ENCODE measurements at regions not wholly inside any gene's neighbourhood (a gene's known extent, or its start where the extent isn't known, plus 50 kb on each side); places are given as distances from the start of the nearest gene placed in this dataset.
"Not testable (repeated sequence)": the region's sequence is repeated elsewhere in the genome, so short reads cannot be mapped to it uniquely, and the experiment has no call there.

DNA sequence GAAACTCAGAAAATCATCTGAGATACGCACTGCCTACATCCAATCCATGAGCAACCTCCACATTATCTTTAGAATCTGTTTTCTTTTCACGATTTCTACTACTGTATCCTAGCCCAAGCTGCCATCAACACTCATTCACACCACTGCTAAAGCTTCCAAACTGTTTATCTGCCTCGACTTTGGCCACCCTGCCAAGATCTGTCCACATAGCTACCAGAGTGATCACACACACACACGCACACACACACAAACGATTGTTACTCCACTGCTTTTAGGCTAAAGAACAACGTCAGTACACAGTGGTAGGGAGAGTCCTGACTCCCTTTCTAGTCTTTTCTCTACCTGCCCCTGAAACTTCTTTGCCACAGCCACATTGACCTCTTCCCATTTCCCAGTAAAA, 142.0 kb downstream of the CCDC71L start:
- DNase-seq: no peak

DNA sequence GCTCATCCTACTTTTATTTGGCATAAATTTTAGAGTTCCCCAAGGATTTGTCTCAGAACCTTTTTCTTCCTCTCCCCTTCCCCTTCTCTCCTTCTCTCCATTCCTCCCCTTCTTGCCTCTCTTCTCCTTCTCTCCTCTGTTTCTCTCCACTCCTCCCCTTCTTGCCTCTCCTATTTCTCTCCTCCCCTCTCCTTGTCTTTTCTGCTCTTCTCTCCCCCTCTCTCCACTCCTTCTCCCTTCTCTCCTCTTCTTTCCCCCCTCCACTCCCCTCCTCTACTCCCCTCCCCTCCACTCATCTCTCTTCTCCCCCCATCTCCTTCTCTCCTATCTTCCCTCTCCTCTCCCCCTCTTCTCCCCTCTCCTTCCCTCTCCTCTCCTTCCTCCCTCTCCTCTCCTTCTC, 142.7 kb downstream of the CCDC71L start:
- no peak for DNase-seq

DNA sequence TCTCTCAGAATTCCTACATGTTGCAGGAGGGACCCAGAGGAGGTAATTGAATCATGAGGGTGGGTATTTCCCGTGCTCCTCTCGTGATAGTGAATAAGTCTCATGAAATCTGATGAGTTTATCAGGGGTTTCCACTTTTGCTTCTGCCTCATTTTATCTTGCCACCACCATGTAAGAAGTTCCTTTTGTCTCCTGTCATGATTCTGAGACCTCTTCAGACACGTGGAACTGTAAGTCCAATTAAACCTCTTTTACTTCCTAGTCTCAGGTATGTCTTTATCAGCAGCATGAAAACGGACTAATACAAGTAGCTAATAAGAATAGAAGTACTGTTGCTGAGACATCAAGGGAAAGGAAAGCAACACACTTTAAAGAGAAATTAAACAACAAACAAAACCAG, 143.4 kb downstream of the CCDC71L start:
- no peak for DNase-seq

DNA sequence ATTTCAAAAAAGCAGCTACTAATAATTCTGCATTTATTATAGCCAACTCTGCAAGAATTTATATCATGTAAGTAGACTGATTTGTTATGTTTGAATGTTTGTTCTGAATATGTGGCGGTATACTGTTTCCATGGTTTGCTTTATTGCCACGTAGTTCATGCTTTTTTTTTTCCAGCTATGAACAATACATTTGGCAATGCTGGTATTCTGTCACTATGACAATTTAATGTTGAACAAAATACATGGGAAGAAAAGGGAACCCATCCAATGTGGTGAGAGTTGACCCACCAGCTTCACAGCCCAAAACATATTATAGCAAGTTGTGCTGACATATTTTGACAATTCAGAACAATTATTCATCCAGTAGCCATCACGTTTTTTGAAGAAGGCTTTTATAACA, 145.6 kb downstream of the CCDC71L start:
- no peak for DNase-seq

DNA sequence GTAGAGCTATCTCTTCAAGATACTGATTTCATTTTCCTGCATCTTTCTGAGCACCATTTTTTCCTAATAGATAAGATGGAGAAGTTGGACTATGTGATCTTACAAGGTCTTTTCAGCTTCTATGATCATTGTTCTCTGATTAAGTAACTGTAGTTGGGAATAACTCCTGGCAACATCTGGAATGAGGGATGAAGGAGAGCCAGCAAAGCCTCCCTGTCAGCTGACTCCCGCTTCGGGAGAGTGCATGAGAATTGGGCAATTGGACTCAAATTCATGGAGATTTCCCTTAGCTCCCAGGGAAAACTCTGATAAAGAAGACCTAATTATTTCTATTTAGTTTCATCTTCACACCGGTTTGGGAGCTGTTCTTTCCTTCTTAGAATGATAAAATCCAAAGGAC, 146.1 kb downstream of the CCDC71L start:
- no peak for DNase-seq

DNA sequence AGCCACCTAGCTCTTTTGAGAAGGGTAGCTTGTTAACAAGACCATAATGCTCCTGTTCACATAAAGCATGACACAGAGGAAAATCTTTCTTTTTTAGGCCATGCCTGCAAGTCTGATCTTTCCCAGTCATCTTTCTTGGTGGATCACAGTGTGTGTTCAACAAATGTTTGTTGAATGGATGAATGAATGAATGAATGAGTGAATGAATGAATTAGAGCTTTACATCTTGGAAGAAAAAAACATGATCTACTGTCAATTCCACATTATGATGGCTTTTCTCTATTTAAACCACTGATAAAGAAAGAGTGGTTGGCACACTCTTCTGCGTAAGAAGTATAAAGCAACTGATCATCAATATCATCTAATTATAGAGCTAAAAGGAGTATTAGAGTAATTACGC, 148.7 kb downstream of the CCDC71L start:
- no peak for DNase-seq

DNA sequence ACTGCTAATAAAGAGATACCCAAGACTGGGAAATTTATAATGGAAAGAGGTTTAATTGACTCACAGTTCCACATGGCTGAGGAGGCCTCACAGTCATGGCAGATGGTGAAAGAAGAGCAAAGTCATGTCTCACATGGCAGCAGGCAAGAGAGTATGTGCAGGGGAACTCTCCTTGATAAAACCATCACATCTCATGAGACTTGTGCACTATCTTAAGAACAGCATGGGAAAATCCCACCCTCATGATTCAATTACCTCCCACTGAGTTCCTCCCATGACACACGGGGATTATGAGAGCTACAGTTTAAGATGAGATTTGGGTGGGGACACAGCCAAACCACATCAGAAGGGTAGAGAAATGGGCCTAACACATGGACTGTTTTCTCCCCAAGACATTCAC, 156.3 kb downstream of the CCDC71L start:
- peak; percentile 56 for DNase-seq

DNA sequence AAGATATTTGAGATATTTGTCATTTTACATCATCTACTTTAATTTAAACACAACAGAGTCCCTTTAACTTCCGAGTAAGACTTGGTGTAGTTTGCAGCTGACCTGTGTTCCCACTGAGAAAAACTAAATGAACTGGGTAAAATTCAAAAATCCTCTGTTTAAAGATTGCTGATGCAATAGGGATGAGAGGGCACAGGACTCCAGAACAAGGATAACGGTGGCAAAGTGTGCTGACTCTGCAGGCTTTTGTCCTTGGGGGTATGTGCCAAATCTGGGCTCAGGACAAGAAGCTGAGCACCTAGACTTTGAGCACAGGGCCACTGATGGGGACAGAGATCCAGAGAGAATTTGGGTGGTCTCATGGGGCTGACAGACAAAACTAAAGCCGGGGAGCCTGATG, 156.8 kb downstream of the CCDC71L start:
- no peak for DNase-seq

DNA sequence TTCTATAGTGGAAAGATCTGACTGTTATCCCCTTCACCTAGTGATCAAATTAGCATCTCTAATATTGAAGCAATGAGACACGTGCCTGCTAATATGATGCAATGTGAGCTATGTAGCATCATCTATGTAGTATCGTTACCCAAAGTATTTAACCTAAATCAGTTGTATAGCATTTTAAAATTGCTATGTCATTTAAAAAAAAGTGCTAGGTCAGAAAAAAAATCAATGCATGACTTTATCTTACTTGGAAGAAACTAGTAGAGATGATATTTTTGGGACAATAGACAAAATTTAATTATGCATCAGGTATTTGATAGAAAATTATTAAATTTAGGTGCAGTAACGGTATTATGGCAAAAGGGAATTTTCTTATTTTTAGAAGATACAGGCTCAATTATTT, 157.3 kb downstream of the CCDC71L start:
- DNase-seq: no peak

DNA sequence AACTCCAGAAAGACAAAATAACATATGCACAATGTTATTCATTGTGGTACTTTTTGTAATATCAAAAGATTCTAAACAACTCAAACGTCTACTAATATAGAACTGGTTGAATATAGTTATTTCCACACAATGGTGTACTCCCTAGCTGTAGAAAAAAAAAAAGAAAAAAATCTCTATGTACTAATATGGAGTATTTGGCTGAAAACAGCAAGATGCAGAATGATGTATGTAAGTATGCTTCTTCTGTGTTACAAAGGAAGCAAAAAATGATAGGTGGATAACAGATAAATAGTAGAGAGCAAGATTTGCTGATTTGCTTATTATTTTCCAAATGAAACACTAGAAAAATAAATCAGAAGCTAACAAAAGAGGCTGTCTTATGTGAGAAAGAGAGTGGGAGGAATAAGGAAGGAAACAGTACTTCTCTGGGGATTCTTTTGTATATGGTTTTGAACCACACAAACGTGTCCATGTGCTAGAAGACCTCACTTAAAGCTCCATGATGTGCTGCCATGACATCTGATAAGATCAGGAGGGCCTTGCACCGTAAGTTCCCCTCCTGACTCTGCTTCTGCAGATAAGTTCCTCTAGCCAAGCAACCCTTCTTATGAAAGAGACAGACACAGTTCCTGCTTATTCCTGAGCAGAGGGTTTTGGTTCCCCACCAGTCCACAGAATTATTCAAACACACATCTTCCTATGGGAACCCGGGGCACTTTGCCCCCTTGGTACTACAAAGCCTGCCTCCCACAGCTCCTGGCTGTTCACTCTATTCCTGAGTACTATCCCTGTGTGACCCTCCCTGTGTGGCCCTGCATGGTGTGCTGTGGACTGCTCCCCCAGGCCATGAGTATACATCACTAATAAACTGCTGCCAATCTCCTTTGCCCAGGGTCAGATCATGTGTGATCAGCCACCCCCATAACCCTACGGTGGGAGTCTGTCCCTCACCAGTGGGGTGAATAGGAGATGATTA, 159.1 kb downstream of the CCDC71L start:
- no peak for DNase-seq

DNA sequence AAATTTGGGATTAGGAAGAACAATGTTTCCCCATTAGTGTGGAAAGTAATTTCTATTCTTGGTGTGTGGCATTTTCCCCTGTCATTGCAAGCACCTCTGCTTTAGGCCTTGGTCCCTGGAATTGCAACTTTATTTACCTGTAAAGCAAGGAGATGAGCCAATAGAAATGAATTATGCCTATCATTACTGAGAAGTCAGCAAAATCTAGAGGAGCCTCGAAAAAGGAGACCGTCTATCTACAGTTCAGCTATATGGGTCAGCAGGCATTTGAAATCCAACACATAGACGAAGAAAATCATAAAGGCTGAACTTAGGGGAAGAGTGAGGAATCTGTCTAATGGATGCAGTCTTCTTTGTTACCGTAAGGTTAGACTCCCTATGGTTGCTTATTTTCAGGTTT, 161.1 kb downstream of the CCDC71L start:
- no peak for DNase-seq

DNA sequence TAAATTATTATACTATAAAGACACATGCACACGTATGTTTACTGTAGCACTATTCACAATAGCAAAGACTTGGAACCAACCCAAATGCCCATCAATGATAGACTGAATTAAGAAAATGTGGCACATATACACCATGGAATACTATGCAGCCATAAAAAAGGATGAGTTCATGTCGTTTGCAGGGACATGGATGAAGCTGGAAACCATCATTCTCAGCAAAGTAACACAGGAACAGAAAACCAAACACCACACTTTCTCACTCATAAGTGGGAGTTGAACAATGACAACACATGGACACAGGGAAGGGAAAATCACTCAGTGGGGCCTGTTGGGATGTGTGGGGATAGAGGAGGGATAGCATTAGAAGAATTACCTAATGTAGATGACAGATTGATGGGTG, 163.0 kb downstream of the CCDC71L start:
- not testable (repeated sequence) for DNase-seq

DNA sequence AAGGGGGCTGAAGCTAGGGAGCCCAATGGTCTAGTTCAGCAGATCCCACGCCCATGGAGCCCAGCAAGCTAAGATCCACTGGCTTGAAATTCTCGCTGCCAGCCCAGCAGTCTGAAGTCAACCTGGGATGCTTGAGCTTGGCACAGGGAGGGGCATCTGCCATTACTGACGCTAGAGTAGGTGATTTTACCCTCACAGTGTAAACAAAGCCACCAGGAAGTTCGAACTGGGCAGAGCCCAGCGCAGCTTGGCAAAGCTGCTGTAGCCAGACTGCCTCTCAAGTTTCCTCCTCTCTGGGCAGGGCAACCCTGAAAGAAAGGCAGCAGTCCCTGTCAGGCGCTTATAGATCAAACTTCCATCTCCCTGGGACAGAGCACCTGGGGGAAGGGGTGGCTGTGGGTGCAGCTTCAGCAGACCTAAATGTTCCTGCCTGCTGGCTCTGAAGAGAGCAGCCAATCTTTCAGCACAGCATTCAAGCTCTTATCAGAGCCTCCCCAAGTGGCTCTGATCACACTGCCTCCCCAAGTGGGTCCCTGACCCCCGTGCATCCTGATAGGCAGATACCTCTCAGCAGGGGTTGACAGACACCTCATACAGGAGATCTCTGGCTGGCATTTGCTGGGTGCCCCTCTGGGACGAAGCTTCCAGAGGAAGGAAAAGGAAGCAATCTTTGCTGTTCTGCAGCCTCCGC, 167.8 kb downstream of the CCDC71L start:
- DNase-seq: no peak

DNA sequence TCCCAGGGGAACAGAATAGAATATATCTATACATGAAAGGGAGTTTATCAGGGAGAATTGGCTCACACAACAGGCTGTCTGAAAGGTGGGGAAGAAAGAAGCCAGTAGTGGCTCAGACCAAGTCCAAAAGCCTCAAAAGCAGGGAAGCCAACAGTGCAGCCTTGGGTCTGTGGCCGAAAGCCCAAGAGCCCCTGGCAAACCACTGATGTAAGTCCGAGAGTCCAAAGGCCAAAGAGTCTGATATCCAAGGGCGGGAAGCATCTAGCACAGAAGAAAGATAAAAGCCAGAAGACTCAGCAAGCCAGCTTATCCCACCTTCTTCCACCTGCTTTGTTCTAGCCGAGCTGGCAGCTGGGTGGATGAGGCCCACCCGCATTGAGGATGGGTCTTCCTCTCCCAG, 172.5 kb downstream of the CCDC71L start:
- no peak for DNase-seq

DNA sequence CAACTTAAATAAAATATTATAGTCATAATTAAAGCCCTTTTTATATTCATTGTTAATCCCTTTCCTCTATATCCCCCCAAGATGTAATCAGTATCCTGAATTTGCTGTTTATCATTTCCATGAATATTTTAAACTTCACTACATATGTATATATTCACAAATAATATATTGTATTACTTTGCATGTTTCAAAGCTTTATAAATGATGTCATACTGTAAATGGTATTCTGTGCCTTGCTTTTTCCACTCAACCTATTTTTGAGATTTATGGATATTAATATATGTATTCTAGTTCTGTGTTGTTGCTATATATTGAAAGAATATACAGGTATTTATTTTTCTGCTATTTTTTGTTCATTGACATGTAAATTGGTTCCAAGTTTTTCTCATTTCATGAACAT, 173.1 kb downstream of the CCDC71L start:
- DNase-seq: no peak

DNA sequence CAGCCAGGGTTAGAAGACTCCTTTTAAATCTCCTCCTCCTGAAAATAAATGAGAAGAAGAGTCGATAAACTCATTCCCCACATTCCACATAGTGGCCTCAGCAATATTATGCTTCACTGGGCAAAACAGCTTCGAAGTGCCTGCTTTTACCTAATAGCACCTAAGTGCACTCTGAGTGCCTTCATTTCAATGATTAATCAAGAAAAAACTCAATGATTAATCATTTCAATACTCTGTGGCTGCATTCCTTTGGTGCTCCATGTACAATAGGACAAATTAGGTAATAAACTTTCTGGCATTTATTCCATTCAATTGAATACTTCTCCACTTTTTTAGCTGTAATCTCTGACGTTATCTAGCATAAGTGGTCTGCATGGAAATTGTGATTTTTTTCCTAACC, 174.6 kb downstream of the CCDC71L start:
- DNase-seq: peak; percentile 91

DNA sequence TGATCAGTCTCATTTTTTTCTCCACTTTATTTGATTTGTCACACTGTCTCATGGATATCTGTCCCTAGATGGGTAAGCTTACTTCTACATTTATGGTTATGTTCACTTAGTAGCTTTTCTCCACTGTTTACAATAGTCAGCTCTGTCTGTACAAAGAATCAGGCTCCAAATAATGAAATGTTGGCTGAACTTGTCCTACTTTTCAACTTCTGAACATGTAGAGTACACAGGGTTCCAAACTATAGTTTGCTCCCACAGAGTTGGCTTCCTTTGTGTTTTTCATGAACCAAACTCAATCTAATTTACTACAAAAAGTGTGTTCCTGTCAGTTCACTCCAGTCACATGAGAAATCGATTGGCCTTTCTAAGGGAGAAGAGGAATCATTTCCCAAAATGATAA, 175.0 kb downstream of the CCDC71L start:
- DNase-seq: no peak

DNA sequence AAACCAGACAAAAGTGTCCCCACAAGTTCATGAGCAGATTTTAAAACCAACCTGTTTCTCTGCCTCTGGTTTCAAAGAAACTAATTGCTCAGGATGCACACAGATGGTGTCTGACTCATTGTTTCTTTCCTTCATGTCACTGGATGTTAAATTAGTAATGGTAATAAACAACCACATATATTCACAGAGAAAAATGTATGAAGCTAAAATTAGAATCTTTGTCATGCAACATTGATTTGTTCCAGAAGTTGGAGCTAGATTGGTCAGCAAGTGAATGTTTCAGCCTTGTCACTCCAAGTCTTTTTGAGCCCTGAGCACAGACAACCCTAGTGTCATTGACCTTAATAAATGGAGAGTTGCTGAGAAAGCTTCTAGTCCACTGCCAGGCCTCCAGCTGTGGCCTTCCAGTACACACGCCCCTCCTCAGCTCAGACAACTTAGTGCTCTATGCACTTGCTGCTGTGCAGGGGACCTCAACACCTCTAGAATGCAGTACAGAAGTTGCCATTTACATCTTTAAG, 175.9 kb downstream of the CCDC71L start:
- peak; percentile 88 for DNase-seq

DNA sequence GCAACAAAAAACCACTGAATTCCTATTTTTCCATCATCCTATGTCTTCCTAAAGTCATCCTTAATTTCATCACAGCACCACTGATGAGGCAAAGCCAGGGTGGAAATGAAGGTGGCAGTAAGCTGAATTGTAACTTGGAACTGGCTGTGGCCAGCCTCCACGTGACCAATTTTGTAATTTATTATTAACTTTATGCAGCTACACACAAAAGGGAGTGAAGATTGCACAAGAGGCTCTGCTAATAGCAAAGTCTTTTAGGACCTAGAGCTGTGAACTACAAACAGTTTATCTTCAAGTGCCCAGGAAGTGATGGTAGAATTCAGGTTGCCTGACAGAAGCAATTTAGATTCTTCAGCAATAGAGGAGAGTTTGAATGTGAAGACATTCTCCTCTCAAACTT, 176.4 kb downstream of the CCDC71L start:
- DNase-seq: peak; percentile 14

DNA sequence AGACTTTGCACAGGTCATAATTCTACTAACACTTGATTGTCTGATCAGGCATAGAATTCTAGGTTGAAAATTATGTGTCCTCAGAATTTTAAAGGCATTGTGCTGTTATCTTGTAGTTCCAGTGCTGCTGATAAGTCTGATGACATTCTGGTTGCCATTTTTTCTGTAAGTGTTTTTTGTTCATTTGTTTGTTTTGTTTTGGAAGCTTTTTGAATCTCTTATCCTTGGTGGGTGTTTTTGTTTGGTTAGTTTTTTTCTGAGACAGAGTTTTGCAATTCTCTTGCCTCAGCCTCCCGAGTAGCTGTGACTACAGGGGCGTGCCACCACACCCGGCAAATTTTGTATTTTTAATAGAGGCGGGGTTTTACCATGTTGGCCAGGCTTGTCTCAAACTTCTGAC, 178.9 kb downstream of the CCDC71L start:
- DNase-seq: no peak

DNA sequence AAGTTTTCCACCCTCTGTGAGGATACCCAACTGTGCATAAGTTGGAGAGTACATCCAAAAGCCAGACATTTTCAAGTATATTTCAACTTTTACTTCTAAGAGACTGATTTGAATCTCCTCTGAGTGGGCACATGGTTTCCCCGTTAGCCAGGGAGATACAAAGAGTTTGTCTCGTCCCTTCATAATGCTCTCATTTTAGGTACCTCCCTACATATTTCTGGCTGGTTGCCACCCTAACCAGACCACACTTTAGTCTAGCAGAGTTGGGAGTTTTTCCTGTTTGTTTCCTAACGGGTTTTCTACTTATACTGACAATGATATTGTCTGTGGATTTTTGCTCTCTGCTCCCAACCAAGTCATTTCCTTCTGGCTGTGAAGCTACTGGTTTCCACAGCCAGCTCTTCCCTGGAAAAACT, 180.3 kb downstream of the CCDC71L start:
- no peak for DNase-seq

DNA sequence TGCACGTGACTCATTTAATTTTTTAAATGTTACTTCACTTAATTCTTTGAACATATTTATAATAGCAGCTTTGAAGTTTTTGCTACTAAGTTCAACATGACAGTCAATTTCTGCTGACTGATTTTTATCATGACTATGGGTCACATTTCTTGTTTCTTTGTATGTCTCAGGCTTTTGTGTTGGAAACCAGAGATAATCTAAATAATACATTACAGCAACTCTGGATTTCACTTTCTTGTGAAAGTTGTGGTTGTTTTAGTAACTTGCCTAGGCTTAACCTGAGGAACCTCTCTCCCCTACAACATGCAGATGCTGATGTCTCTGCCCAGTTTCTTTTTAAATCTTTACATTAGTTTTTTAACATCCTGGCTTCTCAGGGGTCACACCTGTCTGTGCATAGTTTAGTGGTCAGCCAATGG, 180.8 kb downstream of the CCDC71L start:
- DNase-seq: no peak

DNA sequence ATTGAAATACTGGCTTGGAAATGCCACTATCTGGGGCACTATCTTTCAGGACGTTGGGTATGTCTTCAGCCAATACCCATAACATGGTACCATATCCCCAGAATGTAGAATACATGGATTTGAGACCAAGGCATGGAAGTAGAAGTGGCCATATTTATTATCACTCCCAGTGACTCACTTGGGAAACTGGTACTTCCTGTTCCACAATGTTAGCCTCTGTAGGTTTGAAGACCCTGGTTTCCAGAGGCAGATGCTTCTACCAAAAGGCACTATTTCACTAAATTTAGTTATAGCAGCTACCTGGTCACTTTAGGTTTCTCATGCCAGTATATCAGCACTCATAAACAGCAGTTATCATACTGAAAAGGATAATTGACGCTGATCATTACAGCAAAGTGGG, 184.2 kb downstream of the CCDC71L start:
- DNase-seq: no peak

DNA sequence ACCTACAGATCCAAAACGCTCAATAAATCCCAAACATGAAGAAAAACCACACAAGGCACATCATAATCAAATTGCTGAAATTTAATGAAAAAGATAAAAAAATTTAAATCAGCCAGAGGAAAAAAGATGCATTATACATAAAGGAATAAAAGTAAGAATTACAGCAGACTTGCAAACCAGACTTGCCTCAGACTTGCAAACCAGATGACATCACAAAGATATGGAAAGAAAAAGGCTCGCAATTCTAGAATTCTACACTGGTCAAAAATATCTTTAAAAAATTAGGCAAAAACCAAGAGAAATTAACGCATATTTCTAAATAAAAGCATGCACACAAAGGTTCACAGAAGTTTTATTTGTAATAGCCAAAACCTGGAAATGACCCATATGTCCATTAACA, 188.0 kb upstream of the NAMPT start:
- no peak for DNase-seq
